HG02678 (cell line): ENCODE measurements at regions not wholly inside any gene's neighbourhood (a gene's known extent, or its start where the extent isn't known, plus 50 kb on each side); places are given as distances from the start of the nearest gene placed in this dataset.
"Not testable (repeated sequence)": the region's sequence is repeated elsewhere in the genome, so short reads cannot be mapped to it uniquely, and the experiment has no call there.

Experiments
- ATAC-seq: cut with Tn5 transposase; IDR thresholded peaks from one replicate; pipeline ENCODE4 v1.9.1; 2021; ENCODE audit warnings: mild to moderate bottlenecking, moderate library complexity; ENCODE audit not compliant: unreplicated experiment

- no peak for ATAC-seq
Observed at GRCh38 chr14:106248321-106249192, 722.2 kb downstream of the TMEM121 start.

- ATAC-seq, result not testable (repeated sequence)
Observed at GRCh38 chr14:106253995-106254394, 727.6 kb downstream of the TMEM121 start.

DNA sequence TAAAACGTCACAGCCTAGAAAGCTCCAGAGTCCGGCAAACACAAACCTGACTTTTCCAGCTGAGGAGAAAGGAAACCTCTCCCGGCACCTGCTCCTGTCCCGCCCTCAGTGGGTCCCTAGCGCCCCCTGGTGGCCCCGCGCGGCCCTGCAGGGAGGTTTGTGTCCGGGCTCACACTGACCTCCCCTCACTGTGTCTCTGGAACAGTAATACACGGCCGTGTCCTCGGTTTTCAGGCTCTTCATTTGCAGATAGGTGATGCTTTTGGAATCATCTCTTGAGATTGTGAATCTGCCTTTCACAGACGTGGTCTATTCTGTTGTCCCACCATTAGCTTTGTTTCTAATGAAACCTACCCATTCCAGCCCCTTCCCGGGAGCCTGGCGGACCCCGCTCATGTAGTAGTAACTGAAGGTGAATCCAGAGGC, 731.2 kb downstream of the TMEM121 start:
- ATAC-seq, result not testable (repeated sequence)

GRCh38 chr14:106268013-106268727, 741.8 kb downstream of the TMEM121 start:
- no peak for ATAC-seq

- no peak for ATAC-seq
Observed at GRCh38 chr14:106269029-106269428, 742.6 kb downstream of the TMEM121 start.

DNA sequence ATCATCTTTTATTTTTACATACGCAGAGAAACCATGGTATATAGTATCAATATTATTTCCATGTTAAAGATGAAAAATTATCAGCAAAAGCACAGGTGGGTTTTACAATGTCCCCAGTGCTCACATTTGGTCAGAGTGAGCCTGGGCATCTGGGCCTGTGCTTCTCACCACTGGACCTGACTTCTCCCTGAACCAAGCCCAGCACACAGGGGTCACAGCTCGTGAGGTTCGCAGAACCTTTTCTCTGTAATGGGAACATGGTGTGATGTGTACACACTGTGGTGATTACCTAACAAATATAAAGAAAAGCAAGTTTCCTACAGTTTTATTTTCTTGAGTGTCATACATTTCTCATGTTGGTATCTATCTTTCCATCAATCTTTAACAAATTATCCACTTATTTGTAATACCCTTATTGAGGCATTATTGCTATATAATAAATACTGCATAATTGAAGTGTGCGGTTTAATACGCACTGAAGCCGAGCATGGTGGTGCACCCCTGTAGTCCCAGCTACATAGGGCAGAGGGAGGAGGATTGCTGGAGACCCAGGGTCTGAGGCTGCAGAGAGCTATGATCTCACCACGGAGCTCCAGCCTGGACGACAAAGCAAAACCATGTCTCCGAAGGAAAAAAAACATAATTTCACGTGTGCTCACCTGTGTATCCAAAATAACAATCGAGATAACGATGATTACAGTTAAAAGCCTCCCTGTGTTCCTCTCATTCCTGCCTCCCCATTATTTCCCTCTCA, 743.2 kb downstream of the TMEM121 start:
- no peak for ATAC-seq

GRCh38 chr14:106270476-106271121, 744.2 kb downstream of the TMEM121 start:
- not testable (repeated sequence) for ATAC-seq

GRCh38 chr14:106276326-106277267, 750.2 kb downstream of the TMEM121 start:
- no peak for ATAC-seq

DNA sequence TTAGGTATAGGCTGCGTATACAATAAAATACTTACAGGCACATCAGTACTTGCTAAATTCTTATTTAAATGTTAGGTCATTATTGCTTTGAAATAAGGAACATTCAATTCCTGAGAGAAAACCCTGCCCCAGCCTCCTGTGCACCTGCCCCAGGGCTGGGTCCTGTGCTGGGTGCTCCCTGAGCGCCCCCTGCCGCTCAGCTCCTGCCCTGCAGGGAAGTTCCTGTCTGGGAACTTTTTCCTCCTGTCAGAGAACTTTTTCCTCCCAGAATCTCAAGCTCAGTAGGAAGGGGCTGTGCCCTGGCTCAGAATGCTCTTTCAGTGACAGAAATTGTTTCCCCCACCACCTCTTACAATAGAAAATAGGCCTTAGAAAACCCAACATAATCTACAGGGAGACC, 751.1 kb downstream of the TMEM121 start:
- no peak for ATAC-seq

DNA sequence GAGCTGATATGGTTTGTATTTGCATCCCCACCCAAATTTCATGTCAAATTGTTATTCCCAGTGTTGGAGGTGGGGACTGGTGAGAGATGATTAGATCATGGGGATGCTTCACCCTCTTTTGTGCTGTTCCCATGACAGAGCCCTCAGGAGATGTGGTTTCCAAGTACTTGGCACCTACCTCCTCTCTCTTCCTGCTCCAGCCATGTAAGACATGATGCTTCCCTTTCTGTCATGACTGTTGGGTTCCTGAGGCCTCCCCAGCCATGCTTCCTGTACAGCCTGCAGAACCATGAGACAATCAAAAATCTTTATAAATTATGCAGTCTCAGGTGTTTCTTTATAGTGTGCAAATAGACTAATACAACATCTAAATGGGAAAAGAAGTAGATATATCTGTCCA, 754.5 kb downstream of the TMEM121 start:
- no peak for ATAC-seq

- no peak for ATAC-seq
Observed at GRCh38 chr14:106286697-106287290, 760.4 kb downstream of the TMEM121 start.

- ATAC-seq, result no peak
Observed at GRCh38 chr14:106287506-106287905, 761.1 kb downstream of the TMEM121 start.

- ATAC-seq, result no peak
Observed at GRCh38 chr14:106291626-106292025, 765.2 kb downstream of the TMEM121 start.

DNA sequence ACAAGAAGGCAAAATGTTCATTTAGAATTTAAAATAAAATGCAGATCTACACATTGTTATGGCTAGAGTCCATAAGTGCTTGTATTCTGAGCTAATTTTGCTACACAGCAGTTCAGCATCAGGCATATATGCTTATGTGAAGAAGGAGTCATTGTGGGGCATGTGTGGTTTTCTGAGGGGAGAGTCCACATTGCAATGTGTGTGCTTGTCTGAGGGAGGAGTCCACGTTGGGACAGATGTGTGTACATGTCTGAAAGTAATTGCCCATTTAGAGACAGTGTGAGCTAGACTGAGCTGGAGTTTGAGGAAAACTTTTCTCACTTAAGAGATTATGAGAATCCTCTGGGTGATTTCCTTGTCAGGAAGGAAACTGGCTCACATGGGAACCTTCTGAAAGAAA, 767.9 kb downstream of the TMEM121 start:
- ATAC-seq, result no peak

DNA sequence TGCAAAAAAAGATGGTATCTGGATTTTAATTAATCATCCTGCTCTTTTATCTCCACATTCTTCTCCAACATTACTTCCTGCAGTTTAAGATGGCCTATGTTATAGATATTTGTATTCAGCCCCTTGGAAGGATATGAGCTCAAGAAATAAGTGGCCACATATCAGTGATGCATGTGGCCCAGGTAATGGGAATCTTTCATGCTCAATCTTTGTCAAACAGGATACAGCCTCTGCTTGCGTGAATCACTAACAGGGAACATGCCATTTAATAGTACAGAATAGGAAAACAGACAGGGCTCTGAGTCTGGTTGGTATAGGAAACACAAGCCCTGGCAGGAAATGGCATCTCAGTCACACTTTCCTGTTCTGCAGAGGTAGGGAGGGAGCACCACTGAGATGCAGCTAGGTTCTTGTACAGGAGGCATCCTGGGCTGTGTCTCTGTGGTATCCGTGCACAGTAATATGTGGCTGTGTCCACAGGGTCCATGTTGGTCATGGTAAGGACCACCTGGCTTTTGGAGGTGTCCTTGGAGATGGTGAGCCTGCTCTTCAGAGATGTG, 774.6 kb downstream of the TMEM121 start:
- not testable (repeated sequence) for ATAC-seq

DNA sequence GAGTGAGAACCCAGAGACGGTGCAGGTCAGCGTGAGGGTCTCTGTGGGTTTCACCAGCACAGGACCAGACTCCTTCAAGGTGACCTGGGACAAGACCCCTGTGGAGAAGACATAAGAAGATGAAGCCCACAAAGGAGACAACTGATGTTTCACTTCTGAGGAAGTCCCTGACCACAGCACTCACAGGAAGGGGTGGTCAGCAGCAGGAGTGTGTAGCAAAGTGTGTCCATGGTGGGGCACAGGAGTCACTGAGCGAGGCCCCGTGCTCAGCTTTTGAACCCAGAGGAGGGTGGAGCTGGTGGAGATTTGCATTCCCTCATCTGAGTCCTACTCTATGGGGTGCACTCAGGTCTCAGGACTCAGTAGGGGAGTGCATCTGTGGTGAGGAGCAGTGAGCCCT, 775.2 kb downstream of the TMEM121 start:
- ATAC-seq, result not testable (repeated sequence)

- ATAC-seq, result no peak
Observed at GRCh38 chr14:106302661-106303060, 776.3 kb downstream of the TMEM121 start.

DNA sequence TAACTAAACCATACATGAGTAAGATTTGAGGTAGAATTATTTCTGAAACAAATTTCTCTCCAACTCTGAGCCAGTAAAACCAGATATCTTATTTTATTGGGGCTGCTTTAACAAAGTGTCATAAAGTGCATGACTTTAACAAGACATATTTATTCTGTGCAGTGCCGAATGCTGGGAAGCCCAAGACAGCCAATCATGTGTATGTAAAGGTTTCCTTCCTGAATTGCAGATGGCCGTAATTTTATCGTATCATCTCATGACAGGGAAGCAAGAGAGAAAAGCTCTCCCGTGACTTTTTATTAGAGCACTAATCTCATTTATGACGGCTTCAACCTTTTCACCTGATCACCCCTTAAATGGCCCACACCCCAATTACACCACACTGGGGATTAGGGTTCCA, 777.9 kb downstream of the TMEM121 start:
- ATAC-seq, result no peak

- ATAC-seq, result peak; percentile 87
Observed at GRCh38 chr14:106308839-106309389, 782.5 kb downstream of the TMEM121 start.
